Erythroblast (primary cell): ENCODE measurements at regions not wholly inside any gene's neighbourhood (a gene's known extent, or its start where the extent isn't known, plus 50 kb on each side); places are given as distances from the start of the nearest gene placed in this dataset.

Experiments used
- GATA1 ChIP-seq: IDR thresholded peaks from 2 replicates; pipeline ENCODE4 v1.6.1; 2011; ENCODE audit warnings: low read depth, mild to moderate bottlenecking, control low read depth, low read length, moderate library complexity
- POLR2A ChIP-seq: IDR thresholded peaks from 2 replicates; pipeline ENCODE4 v1.6.1; 2011; ENCODE audit warnings: mild to moderate bottlenecking, low read length

DNA sequence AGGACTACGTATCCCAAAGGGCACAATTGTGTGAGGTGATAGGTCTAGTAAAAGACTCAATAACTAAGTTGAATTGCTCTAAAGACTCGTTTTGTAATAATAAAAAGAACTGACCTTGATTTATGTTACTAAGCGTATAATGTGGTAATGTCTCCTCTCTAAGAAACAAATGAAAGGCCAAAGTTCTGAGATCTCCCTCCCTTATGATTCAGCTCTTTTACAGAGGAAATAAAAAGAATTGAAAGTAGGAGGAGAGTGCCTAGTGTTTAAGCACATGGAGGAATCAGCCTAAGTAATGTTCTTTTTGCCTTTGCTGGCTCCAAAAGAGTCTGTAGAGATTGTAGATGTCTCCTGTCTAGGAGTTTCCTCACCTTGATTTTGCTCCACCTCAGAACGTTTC, 98.0 kb downstream of the ARL4A start:
- TF ChIP-seq POLR2A = no peak
- no peak for TF ChIP-seq GATA1
